Right lobe of liver (tissue), 4 donors: ENCODE measurements at regions not wholly inside any gene's neighbourhood (a gene's known extent, or its start where the extent isn't known, plus 50 kb on each side); places are given as distances from the start of the nearest gene placed in this dataset.

Experiments
- POLR2A ChIP-seq: fragments of 450-650 bp; IDR thresholded peaks from one replicate; pipeline ENCODE4 v1.6.1; 2017; ENCODE audit warnings: antibody characterized with exemption, mild to moderate bottlenecking
- TF ChIP-seq, protein P1 (sequence below), 4 donors: fragments of 200-600 bp in 3 of 4; fragments of 450-650 bp in 1 of 4; IDR thresholded peaks; one replicate each; pipeline versions ENCODE4 v1.5.1 to v1.8.0; 2016 to 2022; ENCODE audit warnings: antibody characterized with exemption in 4 of 4, mild to moderate bottlenecking in 2 of 4
- donor health status: DM: no; HTN: no; CAD: no.
- donor health status: DM: no; HTN: no; CAD: no.
- donor health status: DM: no; HTN: yes; CAD: no.

DNA sequence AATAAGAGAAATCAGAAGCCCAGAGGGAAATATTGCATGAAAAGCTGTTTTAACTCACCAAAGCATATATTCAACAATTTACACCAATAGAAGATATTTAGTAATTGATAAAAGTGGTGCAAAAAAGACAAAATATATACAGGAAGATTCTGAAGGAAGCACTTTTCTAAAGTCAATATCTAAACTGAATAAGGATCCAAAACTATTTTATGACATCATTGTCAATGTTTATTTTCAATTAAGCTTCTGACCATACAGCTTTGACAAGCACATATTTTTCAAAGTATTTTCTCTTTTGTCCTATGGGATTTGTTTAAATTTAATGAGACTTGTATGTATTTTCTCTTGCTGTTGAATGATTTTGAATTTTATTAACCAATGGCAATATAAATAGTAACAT, 1716.1 kb downstream of the OLFM4 start:
- TF ChIP-seq POLR2A = no peak
- TF ChIP-seq, protein P1, sequence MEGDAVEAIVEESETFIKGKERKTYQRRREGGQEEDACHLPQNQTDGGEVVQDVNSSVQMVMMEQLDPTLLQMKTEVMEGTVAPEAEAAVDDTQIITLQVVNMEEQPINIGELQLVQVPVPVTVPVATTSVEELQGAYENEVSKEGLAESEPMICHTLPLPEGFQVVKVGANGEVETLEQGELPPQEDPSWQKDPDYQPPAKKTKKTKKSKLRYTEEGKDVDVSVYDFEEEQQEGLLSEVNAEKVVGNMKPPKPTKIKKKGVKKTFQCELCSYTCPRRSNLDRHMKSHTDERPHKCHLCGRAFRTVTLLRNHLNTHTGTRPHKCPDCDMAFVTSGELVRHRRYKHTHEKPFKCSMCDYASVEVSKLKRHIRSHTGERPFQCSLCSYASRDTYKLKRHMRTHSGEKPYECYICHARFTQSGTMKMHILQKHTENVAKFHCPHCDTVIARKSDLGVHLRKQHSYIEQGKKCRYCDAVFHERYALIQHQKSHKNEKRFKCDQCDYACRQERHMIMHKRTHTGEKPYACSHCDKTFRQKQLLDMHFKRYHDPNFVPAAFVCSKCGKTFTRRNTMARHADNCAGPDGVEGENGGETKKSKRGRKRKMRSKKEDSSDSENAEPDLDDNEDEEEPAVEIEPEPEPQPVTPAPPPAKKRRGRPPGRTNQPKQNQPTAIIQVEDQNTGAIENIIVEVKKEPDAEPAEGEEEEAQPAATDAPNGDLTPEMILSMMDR (IDR thresholded peaks at IDR 0.05) = no peak
